SK-N-SH treated with all-trans-retinoic acid at 6 μM for 48 hours (cell line): ENCODE measurements at regions not wholly inside any gene's neighbourhood (a gene's known extent, or its start where the extent isn't known, plus 50 kb on each side); places are given as distances from the start of the nearest gene placed in this dataset.

Experiments
- ATAC-seq: fragments of 200-7000 bp; cut with Tn5 transposase; 3 replicates; pipeline ENCODE4 v1.9.1; 2020; ENCODE audit warnings: mild to moderate bottlenecking, moderate library complexity
- ARNTL ChIP-seq: fragments of 450-650 bp; formaldehyde crosslinking; IDR thresholded peaks from 2 replicates; pipeline ENCODE4 v1.5.0; 2020; ENCODE audit warnings: low read depth, mild to moderate bottlenecking, moderate library complexity, borderline replicate concordance
- CSDC2 ChIP-seq: fragments of 250-450 bp; sonication (Bioruptor Pico); IDR thresholded peaks from 2 replicates; pipeline ENCODE4 v1.5.0; 2020; ENCODE audit warnings: mild to moderate bottlenecking, moderate library complexity
- ESRRG ChIP-seq: fragments of 250-450 bp; sonication (Bioruptor Pico); IDR thresholded peaks from 2 replicates; pipeline ENCODE4 v1.6.1; 2021; ENCODE audit warnings: mild to moderate bottlenecking
- GLIS3 ChIP-seq: fragments of 250-450 bp; sonication (Bioruptor Pico); IDR thresholded peaks from 2 replicates; pipeline ENCODE4 v1.5.0; 2020; ENCODE audit warnings: mild to moderate bottlenecking, moderate library complexity
- ISL1 ChIP-seq: fragments of 250-450 bp; sonication (Bioruptor Pico); IDR thresholded peaks from 2 replicates; pipeline ENCODE4 v2.1.2; 2022; ENCODE audit warnings: mild to moderate bottlenecking, moderate library complexity
- OSR1 ChIP-seq: fragments of 250-450 bp; sonication (Bioruptor Pico); IDR thresholded peaks from 2 replicates; pipeline ENCODE4 v1.8.0; 2022; ENCODE audit warnings: moderate library complexity, mild to moderate bottlenecking, inconsistent platforms
- RARB ChIP-seq: fragments of 250-450 bp; sonication (Bioruptor Pico); IDR thresholded peaks from 2 replicates; pipeline ENCODE4 v1.8.0; 2021; ENCODE audit warnings: mild to moderate bottlenecking, moderate library complexity
- TCF4 ChIP-seq: fragments of 250-450 bp; sonication (Bioruptor Pico); IDR thresholded peaks from 2 replicates; pipeline ENCODE4 v1.8.0; 2021; ENCODE audit warnings: mild to moderate bottlenecking, moderate library complexity, borderline replicate concordance
- TOX ChIP-seq: fragments of 250-450 bp; sonication (Bioruptor Pico); IDR thresholded peaks from 2 replicates; pipeline ENCODE4 v1.8.0; 2021; ENCODE audit warnings: mild to moderate bottlenecking, moderate library complexity, borderline replicate concordance
- ZC3H10 ChIP-seq: fragments of 250-450 bp; sonication (Bioruptor Pico); IDR thresholded peaks from 2 replicates; pipeline ENCODE4 v1.5.1; 2021; ENCODE audit warnings: mild to moderate bottlenecking, moderate library complexity
- ZFP3 ChIP-seq: fragments of 250-450 bp; sonication (Bioruptor Pico); IDR thresholded peaks from 2 replicates; pipeline ENCODE4 v1.5.0; 2020; ENCODE audit warnings: mild to moderate bottlenecking, moderate library complexity
- ZFP30 ChIP-seq: fragments of 450-650 bp; formaldehyde crosslinking; IDR thresholded peaks from 2 replicates; pipeline ENCODE4 v1.5.0; 2022; ENCODE audit warnings: mild to moderate bottlenecking, moderate library complexity
- ZNF70 ChIP-seq: fragments of 450-650 bp; formaldehyde crosslinking; IDR thresholded peaks from 2 replicates; pipeline ENCODE4 v1.5.0; 2020; ENCODE audit warnings: mild to moderate bottlenecking, moderate library complexity
- ZNF8 ChIP-seq: fragments of 450-650 bp; formaldehyde crosslinking; IDR thresholded peaks from 2 replicates; pipeline ENCODE4 v1.5.0; 2020; ENCODE audit warnings: mild to moderate bottlenecking, moderate library complexity
- TF ChIP-seq, protein P1 (sequence below): fragments of 250-450 bp; sonication (Bioruptor Pico); IDR thresholded peaks from 2 replicates; pipeline ENCODE4 v1.8.0; 2021; ENCODE audit warnings: low read depth, mild to moderate bottlenecking, moderate library complexity, borderline replicate concordance
- TF ChIP-seq, protein P2 (sequence below): fragments of 250-450 bp; sonication (Bioruptor Pico); IDR thresholded peaks from 2 replicates; pipeline ENCODE4 v1.5.0; 2020; ENCODE audit warnings: mild to moderate bottlenecking, moderate library complexity
- TF ChIP-seq, protein P3 (sequence below): fragments of 250-450 bp; sonication (Bioruptor Pico); IDR thresholded peaks from 2 replicates; pipeline ENCODE4 v1.5.1; 2020; ENCODE audit warnings: low read depth, mild to moderate bottlenecking, moderate library complexity
- TF ChIP-seq, protein P4 (sequence below): fragments of 250-450 bp; sonication (Bioruptor Pico); IDR thresholded peaks from 2 replicates; pipeline ENCODE4 v1.8.0; 2020; ENCODE audit warnings: mild to moderate bottlenecking, moderate library complexity, borderline replicate concordance

DNA sequence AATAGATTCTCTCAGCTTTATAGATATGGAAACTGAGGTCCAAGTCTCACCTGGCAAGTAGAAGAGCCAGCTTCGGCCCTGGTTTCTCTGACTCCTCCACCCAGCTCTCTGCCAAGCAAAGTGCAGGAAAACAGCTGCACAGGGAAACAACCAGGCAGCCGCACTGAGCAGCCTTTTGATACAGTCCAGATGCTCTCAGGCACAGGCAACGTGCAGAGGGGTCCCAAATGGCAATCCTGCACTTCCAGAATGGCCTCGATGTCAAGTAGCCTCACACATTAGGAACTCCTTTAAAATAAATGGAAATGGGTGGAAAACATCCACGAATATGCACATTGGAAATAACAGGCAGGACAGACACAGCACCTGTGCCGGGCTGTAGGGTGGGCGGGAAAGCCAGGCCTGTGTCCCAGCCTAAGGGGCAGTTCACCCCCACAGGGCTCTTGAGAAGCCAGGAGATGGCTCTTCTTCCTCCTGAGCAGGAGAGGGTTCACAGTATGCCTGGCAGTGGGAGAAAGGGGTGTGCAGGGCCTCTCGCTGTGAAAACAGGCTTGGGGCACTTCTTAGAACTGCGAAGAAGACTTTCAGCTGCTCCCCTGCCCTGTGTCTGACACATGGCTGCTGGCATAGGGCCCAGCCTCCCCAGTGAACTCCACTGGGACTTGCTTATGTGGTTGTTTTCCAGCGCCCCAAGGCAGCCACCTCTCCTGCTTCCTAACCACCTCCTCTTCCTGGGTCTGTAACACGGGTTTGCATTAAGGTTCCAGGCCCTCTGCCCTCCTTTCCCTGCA is 63.9 kb upstream of the TUBA3E start:
- peak; percentile 40; the same call in 1 of the 3 replicates for ATAC-seq
- TF ChIP-seq OSR1 (no peak), TCF4 (CRISPR knock-in tag) (peak; percentile 20; the same call in 1 of the 2 replicates), ZFP30 (CRISPR knock-in tag) (no peak)
- TF ChIP-seq, all 23 proteins: peak for 1

DNA sequence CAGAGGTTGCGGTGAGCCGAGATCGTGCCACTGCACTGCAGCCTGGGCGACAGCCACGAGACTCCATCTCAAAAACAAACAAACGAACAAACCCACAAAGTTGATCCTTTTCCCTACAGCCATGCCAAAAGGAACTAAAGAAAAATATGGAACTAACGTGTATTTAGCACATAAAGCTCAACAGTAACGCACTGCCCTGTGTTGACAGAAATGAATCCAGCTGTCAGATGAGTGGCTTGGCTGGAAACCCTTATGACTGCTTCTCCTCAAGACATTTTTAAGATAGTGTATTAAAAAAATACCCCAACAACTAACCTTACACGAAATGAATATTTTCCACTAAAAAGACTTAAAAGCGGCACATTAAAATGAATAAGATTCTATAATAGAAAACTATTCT is 62.9 kb upstream of the TUBA3E start:
- TF ChIP-seq RARB (CRISPR knock-in tag) (no peak), GLIS3 (no peak), ZFP30 (CRISPR knock-in tag) (no peak), CSDC2 (CRISPR knock-in tag) (no peak), ISL1 (no peak), ESRRG (CRISPR knock-in tag) (no peak), TCF4 (CRISPR knock-in tag) (no peak)
- TF ChIP-seq, protein P1, sequence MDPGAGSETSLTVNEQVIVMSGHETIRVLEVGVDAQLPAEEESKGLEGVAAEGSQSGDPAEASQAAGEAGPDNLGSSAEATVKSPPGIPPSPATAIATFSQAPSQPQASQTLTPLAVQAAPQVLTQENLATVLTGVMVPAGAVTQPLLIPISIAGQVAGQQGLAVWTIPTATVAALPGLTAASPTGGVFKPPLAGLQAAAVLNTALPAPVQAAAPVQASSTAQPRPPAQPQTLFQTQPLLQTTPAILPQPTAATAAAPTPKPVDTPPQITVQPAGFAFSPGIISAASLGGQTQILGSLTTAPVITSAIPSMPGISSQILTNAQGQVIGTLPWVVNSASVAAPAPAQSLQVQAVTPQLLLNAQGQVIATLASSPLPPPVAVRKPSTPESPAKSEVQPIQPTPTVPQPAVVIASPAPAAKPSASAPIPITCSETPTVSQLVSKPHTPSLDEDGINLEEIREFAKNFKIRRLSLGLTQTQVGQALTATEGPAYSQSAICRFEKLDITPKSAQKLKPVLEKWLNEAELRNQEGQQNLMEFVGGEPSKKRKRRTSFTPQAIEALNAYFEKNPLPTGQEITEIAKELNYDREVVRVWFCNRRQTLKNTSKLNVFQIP (CRISPR knock-in tag), result no peak
- TF ChIP-seq, protein P2, sequence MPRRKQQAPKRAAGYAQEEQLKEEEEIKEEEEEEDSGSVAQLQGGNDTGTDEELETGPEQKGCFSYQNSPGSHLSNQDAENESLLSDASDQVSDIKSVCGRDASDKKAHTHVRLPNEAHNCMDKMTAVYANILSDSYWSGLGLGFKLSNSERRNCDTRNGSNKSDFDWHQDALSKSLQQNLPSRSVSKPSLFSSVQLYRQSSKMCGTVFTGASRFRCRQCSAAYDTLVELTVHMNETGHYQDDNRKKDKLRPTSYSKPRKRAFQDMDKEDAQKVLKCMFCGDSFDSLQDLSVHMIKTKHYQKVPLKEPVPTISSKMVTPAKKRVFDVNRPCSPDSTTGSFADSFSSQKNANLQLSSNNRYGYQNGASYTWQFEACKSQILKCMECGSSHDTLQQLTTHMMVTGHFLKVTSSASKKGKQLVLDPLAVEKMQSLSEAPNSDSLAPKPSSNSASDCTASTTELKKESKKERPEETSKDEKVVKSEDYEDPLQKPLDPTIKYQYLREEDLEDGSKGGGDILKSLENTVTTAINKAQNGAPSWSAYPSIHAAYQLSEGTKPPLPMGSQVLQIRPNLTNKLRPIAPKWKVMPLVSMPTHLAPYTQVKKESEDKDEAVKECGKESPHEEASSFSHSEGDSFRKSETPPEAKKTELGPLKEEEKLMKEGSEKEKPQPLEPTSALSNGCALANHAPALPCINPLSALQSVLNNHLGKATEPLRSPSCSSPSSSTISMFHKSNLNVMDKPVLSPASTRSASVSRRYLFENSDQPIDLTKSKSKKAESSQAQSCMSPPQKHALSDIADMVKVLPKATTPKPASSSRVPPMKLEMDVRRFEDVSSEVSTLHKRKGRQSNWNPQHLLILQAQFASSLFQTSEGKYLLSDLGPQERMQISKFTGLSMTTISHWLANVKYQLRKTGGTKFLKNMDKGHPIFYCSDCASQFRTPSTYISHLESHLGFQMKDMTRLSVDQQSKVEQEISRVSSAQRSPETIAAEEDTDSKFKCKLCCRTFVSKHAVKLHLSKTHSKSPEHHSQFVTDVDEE (CRISPR knock-in tag), result no peak
- TF ChIP-seq, protein P3, sequence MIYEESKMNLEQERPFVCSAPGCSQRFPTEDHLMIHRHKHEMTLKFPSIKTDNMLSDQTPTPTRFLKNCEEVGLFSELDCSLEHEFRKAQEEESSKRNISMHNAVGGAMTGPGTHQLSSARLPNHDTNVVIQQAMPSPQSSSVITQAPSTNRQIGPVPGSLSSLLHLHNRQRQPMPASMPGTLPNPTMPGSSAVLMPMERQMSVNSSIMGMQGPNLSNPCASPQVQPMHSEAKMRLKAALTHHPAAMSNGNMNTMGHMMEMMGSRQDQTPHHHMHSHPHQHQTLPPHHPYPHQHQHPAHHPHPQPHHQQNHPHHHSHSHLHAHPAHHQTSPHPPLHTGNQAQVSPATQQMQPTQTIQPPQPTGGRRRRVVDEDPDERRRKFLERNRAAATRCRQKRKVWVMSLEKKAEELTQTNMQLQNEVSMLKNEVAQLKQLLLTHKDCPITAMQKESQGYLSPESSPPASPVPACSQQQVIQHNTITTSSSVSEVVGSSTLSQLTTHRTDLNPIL, result no peak

DNA sequence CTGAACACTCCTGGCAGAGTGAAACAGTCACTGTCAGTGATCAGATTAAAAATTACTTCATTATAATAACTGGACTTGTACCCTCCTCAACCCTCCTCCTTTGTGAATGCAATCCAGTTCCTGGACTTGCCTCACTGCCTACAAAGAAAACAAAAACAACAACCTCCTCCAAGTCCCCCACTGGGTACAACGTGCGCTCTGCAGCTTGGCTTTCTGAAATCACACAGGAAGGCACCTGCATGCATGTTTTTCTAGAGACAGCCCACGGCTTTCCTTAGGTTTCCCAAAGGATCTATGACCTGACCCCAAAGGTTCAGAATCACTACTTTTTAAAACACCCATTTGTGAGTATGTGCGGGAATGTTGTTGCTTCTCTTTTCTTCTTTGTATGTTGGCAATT is 61.4 kb upstream of the TUBA3E start:
- no peak for TF ChIP-seq ZC3H10 (CRISPR knock-in tag)
- TF ChIP-seq TOX (CRISPR knock-in tag), result no peak
- TF ChIP-seq GLIS3, result no peak
- TF ChIP-seq ZNF70 (CRISPR knock-in tag), result no peak
- TF ChIP-seq, protein P1 (CRISPR knock-in tag), result no peak
- no peak for TF ChIP-seq ZNF8
- TF ChIP-seq, protein P2 (CRISPR knock-in tag), result no peak
- TF ChIP-seq ZFP3 (CRISPR knock-in tag), result no peak
- TF ChIP-seq CSDC2 (CRISPR knock-in tag), result no peak
- TF ChIP-seq ARNTL (CRISPR knock-in tag), result no peak
- TF ChIP-seq OSR1, result no peak
- no peak for TF ChIP-seq RARB (CRISPR knock-in tag)
- TF ChIP-seq, protein P4, sequence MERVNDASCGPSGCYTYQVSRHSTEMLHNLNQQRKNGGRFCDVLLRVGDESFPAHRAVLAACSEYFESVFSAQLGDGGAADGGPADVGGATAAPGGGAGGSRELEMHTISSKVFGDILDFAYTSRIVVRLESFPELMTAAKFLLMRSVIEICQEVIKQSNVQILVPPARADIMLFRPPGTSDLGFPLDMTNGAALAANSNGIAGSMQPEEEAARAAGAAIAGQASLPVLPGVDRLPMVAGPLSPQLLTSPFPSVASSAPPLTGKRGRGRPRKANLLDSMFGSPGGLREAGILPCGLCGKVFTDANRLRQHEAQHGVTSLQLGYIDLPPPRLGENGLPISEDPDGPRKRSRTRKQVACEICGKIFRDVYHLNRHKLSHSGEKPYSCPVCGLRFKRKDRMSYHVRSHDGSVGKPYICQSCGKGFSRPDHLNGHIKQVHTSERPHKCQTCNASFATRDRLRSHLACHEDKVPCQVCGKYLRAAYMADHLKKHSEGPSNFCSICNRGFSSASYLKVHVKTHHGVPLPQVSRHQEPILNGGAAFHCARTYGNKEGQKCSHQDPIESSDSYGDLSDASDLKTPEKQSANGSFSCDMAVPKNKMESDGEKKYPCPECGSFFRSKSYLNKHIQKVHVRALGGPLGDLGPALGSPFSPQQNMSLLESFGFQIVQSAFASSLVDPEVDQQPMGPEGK, result no peak
- no peak for ATAC-seq

More for the DNA sequence above, 62.9 kb upstream of the TUBA3E start:
- ATAC-seq, result no peak
